Neural progenitor cell (in vitro differentiated cells): ENCODE measurements at regions not wholly inside any gene's neighbourhood (a gene's known extent, or its start where the extent isn't known, plus 50 kb on each side); places are given as distances from the start of the nearest gene placed in this dataset.

ENCODE experiments used
- EZH2 ChIP-seq: fragments of 200-600 bp; sonication (generic); IDR thresholded peaks from 2 replicates; pipeline ENCODE4 v1.6.1; 2017; ENCODE audit warnings: antibody characterized with exemption, mild to moderate bottlenecking, moderate library complexity
- EZH2phosphoT487 ChIP-seq: fragments of 200-600 bp; sonication (generic); IDR thresholded peaks from 2 replicates; pipeline ENCODE4 v1.6.1; 2017; ENCODE audit warnings: antibody characterized with exemption
- TF ChIP-seq, protein P1 (sequence below): fragments of 200-600 bp; sonication (generic); IDR thresholded peaks from 2 replicates; pipeline ENCODE4 v1.5.1; 2017; ENCODE audit warnings: antibody characterized with exemption, mild to moderate bottlenecking

DNA sequence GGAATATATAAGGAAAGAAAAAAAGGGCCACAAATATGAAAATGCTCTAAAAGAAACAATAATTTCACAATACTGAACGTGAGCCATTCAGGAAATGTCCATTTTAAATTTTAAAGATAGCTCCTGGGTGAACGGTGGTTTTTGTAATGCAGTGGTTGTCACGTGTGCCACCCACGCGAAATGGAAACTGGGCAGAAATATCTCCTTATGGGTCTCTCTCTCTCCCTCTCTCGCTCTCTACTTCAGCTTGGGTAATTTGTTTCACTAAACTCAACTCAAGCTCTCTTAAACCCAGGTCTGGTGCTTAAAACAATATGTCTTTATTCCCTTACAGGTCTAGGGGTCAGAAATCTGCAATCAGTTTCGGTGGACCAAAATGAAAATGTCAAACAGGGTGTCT lies 150.8 kb downstream of the OR2B2 start:
- TF ChIP-seq, protein P1, sequence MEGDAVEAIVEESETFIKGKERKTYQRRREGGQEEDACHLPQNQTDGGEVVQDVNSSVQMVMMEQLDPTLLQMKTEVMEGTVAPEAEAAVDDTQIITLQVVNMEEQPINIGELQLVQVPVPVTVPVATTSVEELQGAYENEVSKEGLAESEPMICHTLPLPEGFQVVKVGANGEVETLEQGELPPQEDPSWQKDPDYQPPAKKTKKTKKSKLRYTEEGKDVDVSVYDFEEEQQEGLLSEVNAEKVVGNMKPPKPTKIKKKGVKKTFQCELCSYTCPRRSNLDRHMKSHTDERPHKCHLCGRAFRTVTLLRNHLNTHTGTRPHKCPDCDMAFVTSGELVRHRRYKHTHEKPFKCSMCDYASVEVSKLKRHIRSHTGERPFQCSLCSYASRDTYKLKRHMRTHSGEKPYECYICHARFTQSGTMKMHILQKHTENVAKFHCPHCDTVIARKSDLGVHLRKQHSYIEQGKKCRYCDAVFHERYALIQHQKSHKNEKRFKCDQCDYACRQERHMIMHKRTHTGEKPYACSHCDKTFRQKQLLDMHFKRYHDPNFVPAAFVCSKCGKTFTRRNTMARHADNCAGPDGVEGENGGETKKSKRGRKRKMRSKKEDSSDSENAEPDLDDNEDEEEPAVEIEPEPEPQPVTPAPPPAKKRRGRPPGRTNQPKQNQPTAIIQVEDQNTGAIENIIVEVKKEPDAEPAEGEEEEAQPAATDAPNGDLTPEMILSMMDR = no peak
- TF ChIP-seq EZH2phosphoT487 (no peak), EZH2 (no peak)
